ENCODE measurements at regions not wholly inside any gene's neighbourhood (a gene's known extent, or its start where the extent isn't known, plus 50 kb on each side); places are given as distances from the start of the nearest gene placed in this dataset.
A peak's percentile ranks its signal among the peaks of the same experiment; 100 is the strongest.

DNA sequence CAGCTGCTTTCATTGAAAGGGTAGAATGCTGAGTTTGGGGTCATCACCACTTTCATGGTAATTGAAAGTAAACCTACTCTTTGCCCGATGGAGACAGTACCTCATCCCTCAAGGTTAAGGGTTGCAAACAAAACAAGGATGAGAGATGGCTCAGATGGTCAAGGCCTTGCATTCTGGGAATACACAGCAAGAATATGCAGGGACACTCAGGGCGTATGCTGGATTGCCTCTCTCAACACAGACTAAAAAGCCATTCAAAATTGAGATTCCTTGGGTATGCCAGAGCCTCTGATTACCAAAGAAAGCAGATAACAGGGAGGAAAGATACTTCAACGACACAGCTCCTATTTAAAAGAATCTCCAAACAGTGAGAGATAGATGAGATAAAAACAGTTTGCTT lies 310.4 kb downstream of the ARAP2 start:
- TF ChIP-seq, protein P1, sequence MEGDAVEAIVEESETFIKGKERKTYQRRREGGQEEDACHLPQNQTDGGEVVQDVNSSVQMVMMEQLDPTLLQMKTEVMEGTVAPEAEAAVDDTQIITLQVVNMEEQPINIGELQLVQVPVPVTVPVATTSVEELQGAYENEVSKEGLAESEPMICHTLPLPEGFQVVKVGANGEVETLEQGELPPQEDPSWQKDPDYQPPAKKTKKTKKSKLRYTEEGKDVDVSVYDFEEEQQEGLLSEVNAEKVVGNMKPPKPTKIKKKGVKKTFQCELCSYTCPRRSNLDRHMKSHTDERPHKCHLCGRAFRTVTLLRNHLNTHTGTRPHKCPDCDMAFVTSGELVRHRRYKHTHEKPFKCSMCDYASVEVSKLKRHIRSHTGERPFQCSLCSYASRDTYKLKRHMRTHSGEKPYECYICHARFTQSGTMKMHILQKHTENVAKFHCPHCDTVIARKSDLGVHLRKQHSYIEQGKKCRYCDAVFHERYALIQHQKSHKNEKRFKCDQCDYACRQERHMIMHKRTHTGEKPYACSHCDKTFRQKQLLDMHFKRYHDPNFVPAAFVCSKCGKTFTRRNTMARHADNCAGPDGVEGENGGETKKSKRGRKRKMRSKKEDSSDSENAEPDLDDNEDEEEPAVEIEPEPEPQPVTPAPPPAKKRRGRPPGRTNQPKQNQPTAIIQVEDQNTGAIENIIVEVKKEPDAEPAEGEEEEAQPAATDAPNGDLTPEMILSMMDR (IDR thresholded peaks at IDR 0.05; ENCODE audit: low read depth, low read length) = no peak
- DNase-seq (ENCODE audit: low read depth, low spot score) = no peak
- H3K4me3 ChIP-seq (ENCODE audit: low read depth, low read length) = no peak overlapping the region
- in situ Hi-C loops (cut with HindIII; ENCODE audit: low sequenced_read_pairs) = no loop called here

DNA sequence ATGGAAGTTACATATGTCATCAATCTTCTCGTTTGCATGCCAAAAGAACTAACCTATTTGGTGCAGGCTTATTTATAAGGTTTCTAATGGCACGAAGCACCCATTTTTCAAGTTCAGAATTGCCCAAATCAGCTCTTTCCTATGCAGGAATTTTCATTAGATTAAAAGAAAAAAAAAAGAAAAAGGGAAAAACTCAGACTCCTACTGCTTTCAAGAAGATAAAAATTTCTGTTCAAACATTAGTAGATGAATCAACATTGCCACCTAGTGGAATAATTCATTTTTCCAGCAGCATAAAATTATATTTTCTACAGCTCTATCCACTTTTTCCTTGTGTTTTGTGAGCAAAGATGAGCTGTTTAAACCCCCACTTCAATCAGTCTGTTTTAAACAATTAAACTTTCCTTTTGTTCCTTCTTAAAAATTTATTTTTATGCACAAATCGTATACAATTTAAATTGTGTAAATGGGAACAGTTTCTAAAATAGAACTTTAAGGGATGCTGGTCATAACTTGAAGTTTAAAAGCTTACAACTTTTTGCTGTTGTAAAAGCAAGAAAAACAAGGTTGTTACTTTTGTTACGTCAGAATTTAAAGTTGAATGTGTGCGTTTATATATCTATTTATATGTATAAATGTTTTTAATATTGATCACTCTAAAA lies 309.9 kb downstream of the ARAP2 start:
- in situ Hi-C loops (cut with HindIII; ENCODE audit: low sequenced_read_pairs) = no loop called here
- peak; percentile 49 for DNase-seq (ENCODE audit: low read depth, low spot score)
- TF ChIP-seq, protein P1 (IDR thresholded peaks at IDR 0.05; ENCODE audit: low read depth, low read length) = peak; percentile 42
- no peak overlapping the region for H3K4me3 ChIP-seq (ENCODE audit: low read depth, low read length)

DNA sequence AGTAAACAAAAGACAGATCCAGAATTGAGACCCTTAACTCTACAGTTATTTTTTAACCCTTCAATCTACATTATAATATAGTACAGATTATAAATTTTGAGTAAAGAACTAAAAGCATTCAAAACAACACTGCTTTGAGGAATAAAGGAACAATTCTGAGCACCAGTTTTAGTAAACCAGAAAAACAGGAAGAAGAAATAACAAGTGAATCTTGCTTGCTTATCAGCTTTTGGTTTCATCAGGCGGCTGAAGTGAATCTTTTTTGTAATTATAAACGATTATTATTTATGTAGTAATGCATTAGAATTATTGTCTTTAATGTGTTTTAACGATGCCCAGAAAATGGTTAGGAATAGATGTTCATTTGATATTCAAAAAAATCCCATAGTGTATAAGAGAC lies 305.4 kb downstream of the ARAP2 start:
- DNase-seq (ENCODE audit: low read depth, low spot score) = no peak
- TF ChIP-seq, protein P1 (IDR thresholded peaks at IDR 0.05; ENCODE audit: low read depth, low read length) = no peak
- in situ Hi-C loops (cut with HindIII; ENCODE audit: low sequenced_read_pairs) = no loop called here
- no peak overlapping the region for H3K4me3 ChIP-seq (ENCODE audit: low read depth, low read length)

DNA sequence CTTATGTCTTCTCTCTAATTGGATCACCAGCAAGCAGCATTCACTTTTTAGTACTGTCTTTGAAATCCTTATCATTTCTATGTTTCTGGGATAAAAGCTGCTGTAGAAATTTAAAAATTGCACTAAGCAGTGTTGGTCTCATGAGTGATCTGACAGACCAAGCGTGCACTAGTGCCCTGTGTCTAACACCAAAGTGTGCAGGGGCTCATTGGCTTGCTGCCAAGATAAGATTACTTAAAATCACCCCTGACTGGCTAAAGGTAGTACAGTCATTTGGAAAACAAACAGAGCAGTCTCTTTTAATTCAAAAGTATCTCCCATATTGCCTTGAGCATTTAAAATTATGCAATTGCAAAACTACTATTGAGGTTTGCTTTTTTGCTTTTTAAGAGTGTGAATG lies 304.6 kb downstream of the ARAP2 start:
- TF ChIP-seq, protein P1 (IDR thresholded peaks at IDR 0.05; ENCODE audit: low read depth, low read length) = no peak
- in situ Hi-C loops (cut with HindIII; ENCODE audit: low sequenced_read_pairs) = no loop called here
- no peak for DNase-seq (ENCODE audit: low read depth, low spot score)
- H3K4me3 ChIP-seq (ENCODE audit: low read depth, low read length) = no peak overlapping the region

DNA sequence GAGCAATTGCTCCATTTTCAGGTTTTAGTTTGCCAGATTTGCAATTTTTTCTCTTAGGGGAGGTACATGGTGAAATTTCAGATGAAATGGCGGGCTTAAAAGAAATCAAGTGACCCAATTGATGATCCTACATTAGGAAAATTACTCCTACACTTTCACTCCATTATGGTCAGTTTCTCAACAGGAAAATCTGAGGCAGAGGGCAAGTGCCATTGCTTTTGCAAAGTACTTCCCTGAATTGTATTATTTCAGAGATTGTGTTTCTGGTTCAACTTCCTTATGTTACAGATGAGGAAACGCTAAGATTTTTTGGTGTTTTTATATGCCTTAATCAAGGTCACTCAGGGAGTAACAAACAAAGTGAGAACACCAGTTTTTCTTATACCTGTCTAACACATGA lies 302.2 kb downstream of the ARAP2 start:
- TF ChIP-seq, protein P1 (IDR thresholded peaks at IDR 0.05; ENCODE audit: low read depth, low read length) = no peak
- H3K4me3 ChIP-seq (ENCODE audit: low read depth, low read length) = no peak overlapping the region
- no peak for DNase-seq (ENCODE audit: low read depth, low spot score)
- in situ Hi-C loops (cut with HindIII; ENCODE audit: low sequenced_read_pairs) = no loop called here

DNA sequence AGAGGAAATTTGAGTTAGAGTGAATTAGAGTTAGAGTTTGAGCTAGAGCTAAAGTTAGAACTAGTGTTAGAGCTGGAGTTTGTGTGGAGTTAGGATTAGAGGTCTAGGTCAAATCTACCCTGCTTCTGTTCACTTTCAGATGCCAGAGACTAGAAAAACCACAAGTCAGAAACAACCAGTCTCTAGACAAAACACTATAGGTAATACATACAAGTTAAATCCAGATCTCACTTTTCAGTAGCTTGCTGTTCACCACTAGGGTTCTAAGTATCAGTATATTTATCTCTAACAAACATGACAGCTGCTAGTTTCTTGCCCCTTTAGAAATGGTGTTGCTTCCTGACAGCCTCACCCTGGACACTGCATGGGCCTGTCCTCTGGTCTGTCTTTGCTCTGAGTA lies 300.7 kb downstream of the ARAP2 start:
- in situ Hi-C loops (cut with HindIII; ENCODE audit: low sequenced_read_pairs) = no loop called here
- no peak overlapping the region for H3K4me3 ChIP-seq (ENCODE audit: low read depth, low read length)
- TF ChIP-seq, protein P1 (IDR thresholded peaks at IDR 0.05; ENCODE audit: low read depth, low read length) = no peak
- no peak for DNase-seq (ENCODE audit: low read depth, low spot score)

Data from astrocyte of the spinal cord (primary cell).